GM18499 (cell line): ENCODE measurements at regions not wholly inside any gene's neighbourhood (a gene's known extent, or its start where the extent isn't known, plus 50 kb on each side); places are given as distances from the start of the nearest gene placed in this dataset.

Source experiments
- ATAC-seq: cut with Tn5 transposase; IDR thresholded peaks from one replicate; pipeline ENCODE4 v1.9.1; 2021; ENCODE audit warnings: moderate number of reproducible peaks; ENCODE audit not compliant: insufficient read depth, unreplicated experiment

GRCh38 chr5:87094833-87095232, 172.8 kb upstream of the RASA1 start:
- no peak for ATAC-seq

DNA sequence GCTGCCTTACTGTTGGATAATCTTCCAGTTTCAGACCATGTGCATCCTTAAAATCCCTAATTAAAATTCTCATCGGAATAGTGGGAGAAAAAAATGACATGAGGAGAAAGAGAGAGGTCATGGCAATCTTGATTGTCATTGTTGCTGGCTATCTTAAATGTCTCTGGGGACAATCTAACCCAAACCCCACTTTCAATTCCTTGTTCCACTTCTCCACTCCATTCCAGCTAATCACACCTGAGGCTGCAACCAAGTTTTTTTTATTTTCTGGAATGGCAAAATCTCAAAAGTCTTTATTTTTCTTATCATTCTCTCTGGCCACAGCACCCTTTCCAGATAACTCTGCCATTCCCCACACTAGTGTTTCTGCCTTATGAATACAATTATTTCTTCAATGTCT, 171.9 kb upstream of the RASA1 start:
- no peak for ATAC-seq

DNA sequence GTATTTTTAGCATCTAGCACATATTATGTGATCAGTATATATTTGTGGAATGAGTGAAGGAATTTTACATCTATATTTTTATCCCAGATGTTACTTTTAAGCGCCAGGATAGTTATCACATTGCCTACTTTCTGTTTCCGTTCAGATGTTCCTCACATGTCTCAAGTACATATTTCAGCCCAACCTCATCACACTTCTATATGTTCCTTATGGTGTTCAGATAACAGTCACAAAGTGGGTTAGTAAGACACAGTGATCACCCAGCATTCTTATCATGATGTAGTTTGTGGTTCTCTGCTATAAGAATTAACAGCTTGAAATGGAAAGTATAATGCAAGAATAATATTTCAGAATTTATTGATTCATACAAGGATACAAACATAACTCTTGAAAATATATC, 170.0 kb upstream of the RASA1 start:
- no peak for ATAC-seq

- ATAC-seq = no peak
Observed at GRCh38 chr5:87099291-87099839, 168.3 kb upstream of the RASA1 start.

- ATAC-seq = no peak
Observed at GRCh38 chr5:87099968-87100367, 167.7 kb upstream of the RASA1 start.

DNA sequence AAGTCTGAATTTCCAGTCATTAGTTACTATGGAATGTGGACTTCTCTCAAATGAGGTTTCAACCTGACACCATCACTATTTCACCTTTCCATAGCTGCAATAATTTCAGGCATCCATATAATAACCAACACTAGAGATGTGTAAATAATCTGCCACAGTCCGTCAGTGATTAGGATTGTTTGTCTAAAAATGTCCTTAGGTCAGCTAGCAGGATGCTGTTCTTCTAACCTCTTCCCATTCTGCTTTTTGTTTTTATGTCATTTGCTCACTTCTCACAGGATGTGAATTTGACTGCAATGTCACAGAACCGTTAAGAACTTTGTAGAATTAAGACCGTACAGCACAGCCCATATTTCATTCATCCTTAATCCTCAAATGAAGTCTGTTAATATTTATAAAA, 166.4 kb upstream of the RASA1 start:
- no peak for ATAC-seq

DNA sequence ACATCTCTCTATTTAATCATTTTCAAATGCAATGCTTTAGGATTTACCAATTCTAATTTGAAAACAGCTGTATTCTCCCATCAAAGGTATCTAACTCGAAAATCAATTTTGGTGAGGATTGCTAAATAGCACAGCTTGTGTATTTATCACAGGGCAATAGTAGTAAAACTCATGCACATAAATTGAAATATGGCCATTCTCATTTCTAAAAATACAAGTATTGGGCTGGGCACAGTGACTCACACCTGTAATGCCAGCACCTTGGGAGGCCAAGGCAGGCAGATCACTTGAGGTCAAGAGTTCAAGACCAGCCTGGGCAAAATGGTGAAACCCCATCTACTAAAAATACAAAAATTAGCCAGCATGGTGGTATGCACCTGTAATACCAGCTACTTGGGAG, 164.8 kb upstream of the RASA1 start:
- ATAC-seq = no peak

GRCh38 chr5:87103616-87104287, 163.9 kb upstream of the RASA1 start:
- peak; percentile 99 for ATAC-seq

- ATAC-seq = no peak
Observed at GRCh38 chr5:87105577-87105976, 162.1 kb upstream of the RASA1 start.

- ATAC-seq = no peak
Observed at GRCh38 chr5:87109746-87110145, 157.9 kb upstream of the RASA1 start.

- no peak for ATAC-seq
Observed at GRCh38 chr5:87110721-87111120, 157.0 kb upstream of the RASA1 start.

- no peak for ATAC-seq
Observed at GRCh38 chr5:87113861-87114260, 153.8 kb upstream of the RASA1 start.

GRCh38 chr5:87114631-87115030, 153.1 kb upstream of the RASA1 start:
- no peak for ATAC-seq

GRCh38 chr5:87115839-87116364, 151.8 kb upstream of the RASA1 start:
- ATAC-seq = no peak

GRCh38 chr5:87116825-87117512, 150.7 kb upstream of the RASA1 start:
- peak; percentile 74 for ATAC-seq

GRCh38 chr5:87119588-87119987, 148.1 kb upstream of the RASA1 start:
- no peak for ATAC-seq

DNA sequence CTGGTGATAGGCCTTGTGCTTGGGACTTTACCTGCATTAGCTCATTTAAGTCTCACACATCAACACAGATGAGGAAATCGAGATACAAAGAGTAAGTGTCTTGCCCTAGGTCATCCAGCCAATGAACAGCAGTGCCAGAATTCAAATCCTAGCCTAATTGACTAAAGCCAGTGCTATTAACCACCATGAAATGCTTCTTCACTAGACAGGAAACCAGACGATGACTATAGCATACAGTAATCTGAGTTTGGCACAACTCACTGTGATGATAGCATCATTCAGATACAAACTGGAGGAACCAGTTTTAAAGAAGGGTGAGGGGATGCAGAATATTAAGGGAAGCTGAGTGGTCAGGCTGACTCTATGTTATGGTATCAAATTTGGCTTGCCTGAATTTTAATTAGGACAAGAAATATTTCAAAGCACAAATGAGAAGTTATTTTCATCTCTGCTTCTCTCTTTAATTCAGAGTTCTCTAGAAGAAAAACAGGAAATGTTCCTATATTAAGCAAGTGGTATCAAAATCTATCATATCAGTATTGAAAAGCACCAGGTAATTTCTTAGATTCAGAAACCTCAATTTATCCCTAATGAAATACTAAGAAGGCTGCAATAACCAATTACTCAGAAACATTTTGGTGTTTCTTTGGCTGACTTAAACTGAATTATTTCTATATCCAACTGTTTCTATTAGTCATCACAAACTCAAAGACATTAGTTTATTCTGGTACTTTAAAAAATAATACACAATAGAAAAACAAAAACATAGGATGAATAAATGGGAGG, 147.0 kb upstream of the RASA1 start:
- peak; percentile 26 for ATAC-seq

- ATAC-seq = peak; percentile 58
Observed at GRCh38 chr5:87121304-87122150, 146.2 kb upstream of the RASA1 start.

DNA sequence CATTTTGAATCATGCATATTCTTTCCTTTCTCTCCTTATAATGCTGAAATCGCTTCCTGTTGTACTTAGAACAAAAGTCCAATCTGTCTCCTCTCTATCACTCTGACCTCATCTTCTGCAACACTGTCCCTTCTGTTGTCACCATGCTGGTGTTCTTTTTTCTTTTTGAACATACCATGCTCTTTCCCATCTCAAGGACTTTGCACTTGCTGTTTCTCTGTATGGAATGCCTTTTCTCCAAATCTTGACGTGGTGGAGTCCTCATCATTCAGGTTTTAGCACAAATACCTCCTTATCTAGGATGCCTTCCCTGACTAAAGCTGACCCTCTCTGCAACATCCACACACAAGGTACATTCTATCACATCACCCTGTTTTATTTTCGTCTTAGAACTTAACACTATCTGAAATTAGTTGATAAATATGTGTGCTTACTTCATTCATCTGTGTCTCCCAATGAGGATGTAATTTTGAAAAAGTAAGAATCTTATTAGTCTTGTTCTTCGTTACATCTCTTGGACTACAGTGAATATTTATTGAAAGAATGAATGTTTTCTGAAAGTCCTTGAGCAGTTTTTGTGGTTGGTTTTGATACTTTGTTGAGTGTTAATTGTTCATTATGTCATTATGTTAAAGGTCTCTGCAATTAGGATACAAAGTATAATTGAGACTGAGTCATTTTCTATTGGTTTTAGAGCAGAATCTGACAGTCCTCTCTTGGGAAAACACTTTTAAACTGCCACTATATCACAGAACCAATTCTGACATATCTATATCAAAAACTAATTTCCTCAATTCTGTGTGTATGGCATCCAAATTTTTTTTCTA, 145.3 kb upstream of the RASA1 start:
- no peak for ATAC-seq
